Daoy (cell line): ENCODE measurements at regions not wholly inside any gene's neighbourhood (a gene's known extent, or its start where the extent isn't known, plus 50 kb on each side); places are given as distances from the start of the nearest gene placed in this dataset.

ENCODE experiments used
- DNase-seq: peaks from one replicate; pipeline ENCODE4 v3.0.0-alpha.2; 2015; ENCODE audit warnings: low read depth

GRCh38 chr15:95644100-95644875 lies 686.2 kb upstream of the NR2F2 start:
- no peak for DNase-seq

GRCh38 chr15:95645791-95646338 lies 684.6 kb upstream of the NR2F2 start:
- DNase-seq = no peak

GRCh38 chr15:95646484-95647273 lies 683.8 kb upstream of the NR2F2 start:
- DNase-seq = no peak

GRCh38 chr15:95647531-95648277 lies 682.8 kb upstream of the NR2F2 start:
- DNase-seq = no peak

GRCh38 chr15:95653361-95653805 lies 677.1 kb upstream of the NR2F2 start:
- DNase-seq = no peak

- no peak for DNase-seq
Observed at GRCh38 chr15:95655089-95655607, 675.4 kb upstream of the NR2F2 start.

- DNase-seq = no peak
Observed at GRCh38 chr15:95656595-95656994, 673.9 kb upstream of the NR2F2 start.

- no peak for DNase-seq
Observed at GRCh38 chr15:95658799-95659198, 671.7 kb upstream of the NR2F2 start.

GRCh38 chr15:95659656-95660055 lies 670.8 kb upstream of the NR2F2 start:
- DNase-seq = no peak

- DNase-seq = no peak
Observed at GRCh38 chr15:95662638-95663037, 667.9 kb upstream of the NR2F2 start.

GRCh38 chr15:95663156-95664100 lies 667.1 kb upstream of the NR2F2 start:
- no peak for DNase-seq

- no peak for DNase-seq
Observed at GRCh38 chr15:95664450-95664849, 666.0 kb upstream of the NR2F2 start.

- peak; percentile 11 for DNase-seq
Observed at GRCh38 chr15:95669146-95669922, 661.2 kb upstream of the NR2F2 start.

- DNase-seq = no peak
Observed at GRCh38 chr15:95674031-95674430, 656.5 kb upstream of the NR2F2 start.

- no peak for DNase-seq
Observed at GRCh38 chr15:95676500-95676899, 654.0 kb upstream of the NR2F2 start.

- no peak for DNase-seq
Observed at GRCh38 chr15:95679847-95680582, 650.5 kb upstream of the NR2F2 start.

- DNase-seq = no peak
Observed at GRCh38 chr15:95680728-95681127, 649.8 kb upstream of the NR2F2 start.

- no peak for DNase-seq
Observed at GRCh38 chr15:95681836-95682544, 648.5 kb upstream of the NR2F2 start.

GRCh38 chr15:95684126-95684525 lies 646.4 kb upstream of the NR2F2 start:
- no peak for DNase-seq
